ENCODE measurements at regions not wholly inside any gene's neighbourhood (a gene's known extent, or its start where the extent isn't known, plus 50 kb on each side); places are given as distances from the start of the nearest gene placed in this dataset.

DNA sequence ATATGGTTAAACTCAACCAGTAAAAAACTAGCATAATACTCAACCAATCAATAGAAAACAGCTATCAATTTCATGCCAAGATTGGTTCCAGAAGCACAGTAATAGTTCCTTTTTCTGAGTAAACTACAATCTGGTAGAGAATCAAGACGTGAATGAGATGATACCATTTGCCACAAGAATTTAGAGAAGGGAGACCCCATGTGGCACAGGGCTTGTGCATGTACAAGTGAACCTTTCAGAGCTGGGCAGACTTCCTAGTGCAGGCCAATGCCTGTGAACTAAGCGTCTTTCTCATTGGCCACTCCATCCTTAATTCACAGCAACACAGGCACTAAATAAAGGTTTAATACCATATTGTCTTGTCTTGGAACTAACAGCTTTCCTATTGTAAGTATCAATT, 213.5 kb downstream of the RFPL4B start:
- intact Hi-C loops (cut with DNase I, micrococcal nuclease): no loop called here
- no peak for DNase-seq

DNA sequence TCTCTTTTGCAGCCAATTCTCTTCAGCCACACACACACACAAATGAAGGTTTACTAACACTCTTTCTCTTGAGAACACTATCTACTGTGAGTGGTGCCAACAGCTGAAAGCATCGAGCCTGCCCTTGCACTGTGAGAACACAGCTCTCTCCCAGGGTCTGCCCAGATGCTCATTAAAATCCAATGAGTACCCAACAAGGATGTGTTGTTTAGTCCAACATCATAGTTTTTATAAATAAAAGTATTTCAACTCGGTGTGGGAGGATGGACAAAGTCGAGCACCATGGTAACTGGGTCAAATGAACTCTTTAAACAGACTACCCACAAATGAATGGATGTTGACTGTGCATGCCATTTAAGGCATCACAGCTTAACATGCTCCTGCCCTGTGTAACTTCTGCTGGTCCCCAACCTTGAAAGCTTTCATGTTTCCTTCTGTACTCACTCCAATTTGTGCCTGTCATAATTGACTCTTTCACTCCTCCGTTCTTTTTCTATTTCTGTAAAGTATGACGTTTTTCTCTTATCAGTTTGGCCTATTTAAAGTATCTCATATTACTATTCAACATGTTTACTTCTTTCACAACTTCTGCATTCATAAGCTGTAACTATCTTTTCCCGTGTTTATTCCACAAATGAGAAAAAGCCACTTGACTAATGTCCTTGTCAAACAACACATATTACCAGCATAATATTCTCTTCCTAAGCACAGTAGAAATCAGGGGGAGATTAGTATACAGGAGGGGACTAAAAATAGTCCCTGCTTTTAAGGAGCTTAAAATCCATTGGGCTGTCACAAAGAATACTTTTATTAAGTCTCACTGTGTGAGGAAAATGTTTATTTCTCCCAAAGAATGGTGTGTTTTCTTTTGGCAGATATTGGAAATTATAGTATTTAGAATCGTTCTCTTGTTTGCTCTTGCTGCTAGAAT, 215.4 kb downstream of the RFPL4B start:
- DNase-seq: peak in 1 of 2 donors; percentile 26
- no peak for ATAC-seq
- intact Hi-C loops (cut with DNase I, micrococcal nuclease): no loop called here

More for the DNA sequence above, 213.5 kb downstream of the RFPL4B start:
- ATAC-seq: no peak

DNA sequence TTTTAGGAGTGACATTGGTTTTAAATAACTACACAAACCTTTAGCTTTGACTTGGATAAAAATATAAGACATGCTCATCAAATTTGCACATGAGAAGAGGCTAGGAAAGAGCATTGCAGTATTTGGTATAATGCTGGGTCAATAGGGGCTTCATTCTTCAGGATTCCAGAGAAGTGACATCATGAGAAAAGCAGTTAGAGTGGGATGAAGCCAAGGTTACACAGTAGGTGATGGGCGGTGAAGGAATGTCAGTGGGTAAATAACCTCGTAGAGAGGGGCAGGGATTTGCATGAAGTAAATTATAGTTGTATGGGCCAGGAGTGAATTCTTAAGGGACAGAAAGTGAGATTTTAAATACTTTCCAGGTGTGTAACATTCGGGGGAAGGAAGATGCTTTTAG, 216.2 kb downstream of the RFPL4B start:
- no peak for ATAC-seq
- no peak for DNase-seq
- intact Hi-C loops (cut with DNase I, micrococcal nuclease): no loop called here

DNA sequence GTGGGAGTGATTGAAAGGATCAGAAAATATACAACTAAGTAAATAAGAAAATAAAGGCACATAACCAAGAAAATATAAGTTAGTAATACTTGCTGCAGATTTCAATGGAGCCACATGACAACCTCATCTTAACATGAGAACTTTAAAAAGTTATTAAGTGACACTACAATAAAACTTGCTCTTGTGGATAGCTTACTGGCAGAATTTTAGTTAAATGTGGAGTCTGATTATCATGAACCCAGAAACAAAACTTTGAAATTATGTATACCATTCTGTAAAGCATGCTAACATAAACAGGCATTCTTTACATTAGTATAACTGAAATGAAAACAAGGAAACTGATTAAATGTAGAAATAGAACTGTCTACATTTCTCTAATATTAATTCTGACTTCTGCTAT, 220.9 kb downstream of the RFPL4B start:
- ATAC-seq: no peak
- intact Hi-C loops (cut with DNase I, micrococcal nuclease): no loop called here

DNA sequence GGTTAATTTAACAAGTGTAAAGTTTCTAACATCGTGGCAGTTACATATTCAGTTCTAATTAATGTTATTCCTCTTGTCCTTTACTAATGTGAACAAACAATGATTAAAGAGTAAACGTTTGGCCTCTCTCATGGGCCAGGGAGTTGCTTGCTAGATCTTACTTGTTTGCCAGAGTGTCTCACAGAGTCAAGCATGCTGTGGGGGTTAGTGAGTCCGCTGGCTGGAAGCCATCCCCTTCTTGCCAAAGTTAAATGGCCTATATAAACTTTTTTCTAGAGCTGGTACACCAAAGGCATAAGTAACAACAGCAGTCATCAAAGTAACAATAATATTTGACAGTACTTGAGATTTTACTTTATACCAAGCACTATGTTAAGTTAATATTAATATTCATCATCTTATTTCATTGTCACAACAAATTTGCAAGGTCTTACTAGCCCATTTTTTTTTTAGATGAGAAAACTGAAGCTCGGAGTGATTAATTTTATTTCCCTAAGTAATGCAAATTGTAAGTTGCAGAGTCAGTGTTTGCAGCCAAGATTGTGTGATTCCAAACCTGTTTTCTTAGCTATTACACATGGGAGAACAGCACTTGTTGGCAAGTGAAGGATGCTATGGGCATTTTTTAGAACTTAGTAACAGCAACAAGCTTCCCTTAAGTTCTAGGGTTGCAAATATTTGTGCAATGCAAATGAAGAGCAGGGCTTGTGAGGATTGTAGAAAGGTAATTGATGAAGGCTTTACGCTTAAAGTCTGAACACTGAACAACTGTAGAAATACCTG, 224.5 kb downstream of the RFPL4B start:
- no peak for ATAC-seq
- DNase-seq: peak; percentile 10 to 33
- intact Hi-C loops (cut with DNase I, micrococcal nuclease): no loop called here

More for the DNA sequence above, 220.9 kb downstream of the RFPL4B start:
- no peak for DNase-seq

DNA sequence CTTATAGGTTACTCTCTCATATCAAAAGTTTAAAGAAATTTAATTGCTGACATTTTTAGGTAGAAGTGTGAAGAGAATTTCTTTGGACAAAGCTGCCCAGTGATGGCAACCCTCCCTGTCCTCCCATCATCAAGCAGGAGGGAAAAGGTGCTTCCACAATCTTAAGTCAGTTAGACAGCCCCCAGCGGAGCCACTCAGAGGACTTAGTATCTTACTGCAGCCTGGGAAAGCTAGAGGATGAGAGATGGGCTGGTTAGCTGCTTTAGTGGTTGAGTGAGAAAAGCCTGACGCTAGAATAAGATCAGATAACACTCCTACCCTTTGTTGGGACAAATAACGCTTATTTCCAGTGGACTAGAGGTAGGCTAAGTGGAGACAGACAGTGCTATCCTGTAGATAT, 227.1 kb downstream of the RFPL4B start:
- intact Hi-C loops (cut with DNase I, micrococcal nuclease): no loop called here
- no peak for ATAC-seq

DNA sequence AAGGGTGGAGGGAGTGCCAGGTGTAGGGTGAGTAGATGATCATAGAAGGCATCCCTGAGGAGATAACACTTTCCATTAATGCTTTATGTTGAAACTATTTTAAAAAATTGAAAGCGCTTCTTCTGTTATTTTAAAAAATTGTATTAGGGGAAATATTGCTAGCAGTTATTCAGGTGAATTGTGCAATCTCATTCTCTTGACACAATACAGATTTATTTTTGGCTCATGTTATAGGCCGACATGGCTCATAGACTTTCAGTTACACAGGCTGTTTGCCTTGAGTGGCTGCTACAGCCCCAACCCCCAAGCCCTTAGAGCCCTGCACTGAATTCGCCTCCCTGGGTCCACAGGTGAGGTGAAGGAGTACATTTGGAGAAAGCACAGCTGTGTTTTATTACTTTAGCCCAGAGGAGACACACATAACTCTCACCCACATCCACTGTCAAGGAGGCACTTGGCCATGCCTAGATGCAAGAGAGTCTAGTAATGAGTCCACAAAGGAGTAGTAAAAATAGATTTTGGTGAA, 228.2 kb downstream of the RFPL4B start:
- no peak for ATAC-seq
- intact Hi-C loops (cut with DNase I, micrococcal nuclease): no loop called here
- no peak for DNase-seq

More for the DNA sequence above, 227.1 kb downstream of the RFPL4B start:
- DNase-seq: no peak

DNA sequence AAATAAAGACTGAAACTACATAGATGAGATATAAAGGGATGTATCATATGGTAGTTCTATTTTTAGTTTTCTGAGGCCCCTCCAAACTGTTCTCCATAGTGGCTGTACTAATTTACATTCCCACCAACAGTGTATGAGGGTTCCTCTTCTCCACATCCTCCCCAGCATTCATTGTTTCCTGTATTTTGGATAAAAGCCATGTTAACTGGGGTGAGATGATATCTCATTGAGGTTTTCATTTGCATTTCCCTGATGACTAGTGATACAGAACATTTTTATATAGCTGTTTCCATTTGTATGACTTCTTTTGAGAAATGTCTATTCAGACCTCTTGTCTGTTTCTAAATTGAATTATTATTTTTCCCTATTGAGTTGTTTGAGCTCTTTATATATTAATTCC, 229.3 kb downstream of the RFPL4B start:
- ATAC-seq: no peak
- intact Hi-C loops (cut with DNase I, micrococcal nuclease): no loop called here

DNA sequence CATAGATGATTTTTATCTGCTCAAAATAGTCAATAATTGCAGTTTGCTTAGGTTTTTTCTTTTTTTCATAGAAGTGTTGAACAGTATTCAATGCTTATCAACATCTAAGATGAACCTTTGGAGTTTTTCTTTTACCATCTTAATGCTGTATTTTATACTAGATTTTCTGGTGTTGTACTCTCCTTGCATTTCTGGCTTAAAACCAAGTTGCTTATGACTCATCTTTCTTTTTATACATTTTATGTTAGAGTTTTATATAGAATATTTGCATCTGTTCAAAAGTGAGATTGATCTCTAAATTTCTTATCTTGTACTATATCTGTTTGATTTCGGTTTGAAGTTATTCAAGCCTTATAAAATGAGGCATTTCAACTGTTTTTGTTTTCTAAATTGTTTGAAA, 232.5 kb downstream of the RFPL4B start:
- ATAC-seq (no peak), DNase-seq (no peak)
- intact Hi-C loops (cut with DNase I, micrococcal nuclease): no loop called here

More for the DNA sequence above, 229.3 kb downstream of the RFPL4B start:
- DNase-seq: no peak

DNA sequence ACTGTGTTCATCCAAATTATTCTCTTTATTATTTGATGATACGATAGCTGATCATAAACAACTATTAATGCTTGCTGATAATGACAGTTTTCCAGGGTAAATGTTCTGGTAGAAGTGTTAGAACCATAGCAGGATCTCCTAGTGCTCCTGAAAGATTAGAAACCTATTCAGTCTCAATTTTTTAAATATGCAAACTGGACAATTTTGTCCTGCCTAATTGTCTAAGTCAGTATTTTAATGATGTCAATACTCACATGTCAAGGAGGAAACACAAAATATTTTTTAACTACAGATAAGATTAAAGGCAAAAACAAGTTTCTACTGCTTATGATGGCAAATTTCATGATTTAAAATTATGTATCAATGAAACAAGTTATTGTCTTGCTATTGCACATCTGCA, 233.9 kb downstream of the RFPL4B start:
- intact Hi-C loops (cut with DNase I, micrococcal nuclease): no loop called here
- DNase-seq (no peak), ATAC-seq (no peak)

DNA sequence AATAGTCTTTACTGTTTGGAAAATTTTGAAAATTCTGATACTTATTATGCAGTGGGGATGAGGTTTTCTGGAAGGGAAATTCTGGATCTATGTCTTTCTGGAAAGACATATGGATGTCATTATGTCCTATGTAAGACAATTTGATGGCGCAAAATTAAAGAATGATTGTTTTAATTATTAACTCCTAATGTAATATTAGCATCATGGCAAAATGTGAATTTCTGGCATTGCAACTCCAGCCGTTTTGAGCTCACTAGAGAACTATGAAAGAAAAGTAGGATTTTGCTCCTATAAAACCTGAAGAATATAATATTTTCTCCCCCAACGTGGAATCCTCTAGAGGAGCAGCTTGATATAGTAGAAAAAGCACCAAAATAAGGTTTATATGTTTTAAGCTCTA, 243.2 kb downstream of the RFPL4B start:
- no peak for ATAC-seq
- intact Hi-C loops (cut with DNase I, micrococcal nuclease): no loop called here
- no peak for DNase-seq

DNA sequence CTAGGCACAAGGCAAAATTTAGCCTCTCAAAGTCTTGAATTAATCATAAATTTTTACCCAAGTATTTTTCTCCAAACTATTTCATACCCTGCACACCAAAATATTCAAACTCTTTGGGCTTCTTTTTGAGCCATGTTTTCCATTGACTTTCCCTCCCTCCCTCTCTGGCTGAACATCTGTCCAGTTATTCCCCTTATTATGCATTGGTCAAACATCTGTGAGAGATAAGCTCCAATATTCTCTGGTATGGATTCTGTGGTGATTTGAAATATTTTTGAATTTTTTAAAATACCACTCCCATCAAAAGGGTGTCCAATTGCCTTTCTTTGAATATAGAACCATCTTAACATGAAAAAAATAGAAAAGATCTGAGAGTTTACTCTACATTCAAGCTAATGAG, 244.2 kb downstream of the RFPL4B start:
- DNase-seq (no peak), ATAC-seq (no peak)
- intact Hi-C loops (cut with DNase I, micrococcal nuclease): no loop called here

DNA sequence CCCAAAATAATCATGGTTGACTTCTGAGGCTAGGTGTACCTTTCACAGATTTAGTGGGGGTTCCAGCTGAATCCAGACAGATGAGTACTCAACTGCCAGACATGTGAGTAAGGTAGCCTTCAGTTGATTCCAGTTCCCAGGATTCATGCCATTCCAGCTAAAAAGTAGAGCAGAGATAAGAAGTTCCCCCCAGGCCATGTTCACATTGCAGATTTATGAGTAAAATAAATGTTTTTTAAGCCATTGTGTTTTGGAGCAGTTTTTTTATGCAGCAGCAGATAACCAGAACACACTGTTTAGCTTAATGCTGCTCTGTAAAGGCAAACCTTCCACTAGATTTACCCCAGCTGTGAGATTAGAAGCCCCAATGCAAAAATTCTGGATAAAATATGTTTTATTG, 245.0 kb downstream of the RFPL4B start:
- ATAC-seq (no peak), DNase-seq (no peak)
- intact Hi-C loops (cut with DNase I, micrococcal nuclease): no loop called here

DNA sequence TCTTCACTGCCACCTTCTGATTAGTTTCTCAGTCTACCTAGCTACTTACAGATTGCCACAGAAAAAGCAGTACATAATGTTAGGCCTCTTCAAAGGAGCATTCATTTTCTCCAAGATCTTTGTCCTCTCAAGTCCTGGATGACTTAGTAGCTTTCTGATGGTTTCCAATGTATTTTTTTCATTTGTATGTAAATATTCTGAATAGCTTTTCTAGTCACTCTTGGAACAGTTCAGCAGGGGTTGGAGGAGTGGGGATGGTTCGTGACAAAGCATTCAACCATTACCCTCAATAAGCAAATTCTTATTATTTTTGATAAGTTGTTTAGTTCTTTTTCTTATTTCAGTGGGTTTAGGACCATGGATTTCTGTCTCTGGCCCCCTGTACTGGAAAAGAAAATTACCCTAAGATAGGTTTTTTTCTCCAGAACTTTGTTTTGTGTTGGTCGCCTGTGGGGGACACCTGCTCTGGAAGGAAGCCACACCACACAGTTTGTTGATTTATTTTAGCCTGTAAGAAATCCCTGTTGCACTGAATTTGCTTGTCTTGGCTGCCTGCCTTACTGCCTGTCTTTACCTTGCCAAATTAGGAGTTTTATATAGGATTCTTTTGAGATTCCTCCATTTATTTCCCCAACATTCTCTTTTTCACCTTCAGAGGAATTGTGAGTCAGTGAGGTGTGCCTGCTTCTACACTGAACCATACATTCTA, 247.9 kb downstream of the RFPL4B start:
- intact Hi-C loops (cut with DNase I, micrococcal nuclease): no loop called here
- no peak for DNase-seq
- no peak for ATAC-seq

DNA sequence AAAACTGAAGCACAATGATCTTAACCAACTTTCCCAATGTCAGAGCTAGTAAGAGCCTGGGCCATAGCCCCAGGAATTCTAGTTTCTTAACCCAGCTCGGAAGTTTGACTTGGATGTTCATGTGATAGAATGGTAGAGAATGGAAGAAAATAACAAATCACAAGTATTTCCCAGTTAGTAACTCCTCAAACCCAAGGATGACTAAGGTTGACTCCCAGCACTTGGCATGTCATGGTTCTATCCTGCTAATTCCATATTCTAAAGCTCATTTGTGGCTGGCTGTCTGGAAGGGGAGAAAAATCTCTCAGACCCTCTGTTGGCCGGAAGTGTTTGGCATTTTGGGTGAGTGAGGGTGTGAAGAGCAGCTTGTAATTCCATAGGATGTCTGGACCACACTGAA, 248.7 kb downstream of the RFPL4B start:
- ATAC-seq: no peak
- DNase-seq: no peak
- intact Hi-C loops (cut with DNase I, micrococcal nuclease): no loop called here

DNA sequence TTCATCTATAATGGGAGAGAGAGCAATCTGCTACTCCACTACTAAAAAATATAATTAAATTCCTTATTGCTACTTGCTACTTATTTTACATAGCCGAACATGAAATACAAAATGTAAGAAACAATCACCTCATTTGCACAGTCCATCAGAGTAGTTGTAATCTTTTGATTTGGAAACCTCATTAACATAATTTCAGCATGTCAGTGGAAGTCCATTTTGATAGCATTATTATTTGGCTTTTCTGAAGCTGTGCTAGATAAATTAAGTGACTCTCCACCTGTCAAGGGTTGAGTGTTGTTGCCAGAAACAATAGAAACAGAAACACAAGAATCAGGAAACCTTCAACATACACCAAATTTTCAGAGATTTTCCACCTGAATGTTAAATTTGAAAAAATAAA, 250.0 kb downstream of the RFPL4B start:
- no peak for ATAC-seq
- intact Hi-C loops (cut with DNase I, micrococcal nuclease): no loop called here
- DNase-seq: no peak

DNA sequence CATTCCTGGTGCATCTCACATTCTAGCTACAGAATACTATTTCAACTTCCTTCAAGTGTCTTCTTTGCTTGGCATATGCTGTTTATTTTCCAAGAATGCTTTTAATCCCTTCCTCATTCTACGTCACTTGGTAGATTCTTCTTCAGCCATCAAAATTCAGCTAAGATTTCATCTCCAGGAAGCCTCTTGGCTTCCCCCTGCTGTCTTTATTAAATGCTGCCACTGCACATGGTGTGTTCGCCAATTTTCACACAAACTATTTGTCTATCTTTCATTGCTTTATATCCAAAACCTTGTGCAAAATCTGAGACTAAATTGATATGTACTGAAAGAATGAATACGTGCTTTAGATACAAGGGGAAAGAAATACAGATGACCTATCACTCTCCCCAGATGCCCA, 253.0 kb downstream of the RFPL4B start:
- no peak for ATAC-seq
- intact Hi-C loops (cut with DNase I, micrococcal nuclease): no loop called here
- no peak for DNase-seq

DNA sequence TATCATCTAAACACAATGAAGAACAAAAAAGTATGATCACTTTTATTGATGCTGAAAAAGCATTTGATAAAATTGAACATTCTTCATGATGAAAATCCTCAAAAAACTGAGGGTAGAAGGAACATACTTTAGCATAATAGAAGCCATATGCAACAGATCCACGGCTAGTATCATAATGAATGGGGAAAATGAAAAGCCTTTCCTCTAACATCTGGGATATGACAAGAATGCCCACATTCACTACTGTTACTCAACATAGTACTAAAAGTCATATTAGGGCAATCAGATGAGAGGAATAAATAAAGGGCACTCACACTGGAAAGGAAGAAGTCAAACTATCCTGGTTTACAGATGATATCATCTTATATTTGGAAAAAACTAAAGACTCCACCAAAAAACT, 256.6 kb downstream of the RFPL4B start:
- ATAC-seq (no peak), DNase-seq (no peak)
- intact Hi-C loops (cut with DNase I, micrococcal nuclease): no loop called here

DNA sequence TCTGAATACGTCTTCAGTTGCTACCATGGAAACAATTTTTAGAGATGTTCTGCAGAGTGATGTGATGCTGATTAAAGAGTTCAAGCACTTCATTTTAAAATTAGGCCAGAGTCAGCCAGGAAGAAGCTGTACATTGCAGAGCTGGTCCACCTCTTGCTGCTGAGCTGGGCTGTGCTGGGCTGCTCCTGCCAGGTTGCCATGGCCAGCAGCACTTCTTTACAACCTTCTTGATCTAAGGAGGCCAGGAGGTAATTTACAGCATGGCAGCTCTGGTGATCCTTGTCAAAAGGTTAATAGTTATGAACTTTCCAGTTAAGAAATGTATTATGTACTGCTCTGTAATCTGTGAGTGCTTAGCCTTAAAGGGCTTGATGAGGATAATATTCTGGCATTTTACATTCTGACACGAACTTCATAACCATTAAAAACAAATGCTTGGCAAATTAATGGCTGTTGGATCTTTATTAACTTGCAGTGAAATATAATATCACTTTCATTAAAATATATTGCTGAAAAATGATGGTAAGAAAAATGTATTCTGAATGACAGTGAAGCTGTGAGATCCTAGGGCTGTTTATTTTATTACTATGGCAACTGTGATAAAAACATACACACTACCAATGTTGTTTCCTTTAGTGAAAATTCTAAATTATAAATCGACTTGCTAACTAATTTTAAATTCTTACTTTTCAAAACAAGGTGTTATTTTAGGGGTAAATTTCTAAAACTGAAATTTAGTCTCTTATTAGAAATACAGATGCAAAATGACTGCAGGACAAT, 259.7 kb downstream of the RFPL4B start:
- DNase-seq (no peak), ATAC-seq (no peak)
- intact Hi-C loops (cut with DNase I, micrococcal nuclease): no loop called here
